Putamen (tissue), 1 donor: ENCODE measurements at regions not wholly inside any gene's neighbourhood (a gene's known extent, or its start where the extent isn't known, plus 50 kb on each side); places are given as distances from the start of the nearest gene placed in this dataset.

Experiments used
- DNase-seq: peaks from one replicate; pipeline ENCODE4 v3.0.0-alpha.2; 2016; ENCODE audit warnings: low spot score

DNA sequence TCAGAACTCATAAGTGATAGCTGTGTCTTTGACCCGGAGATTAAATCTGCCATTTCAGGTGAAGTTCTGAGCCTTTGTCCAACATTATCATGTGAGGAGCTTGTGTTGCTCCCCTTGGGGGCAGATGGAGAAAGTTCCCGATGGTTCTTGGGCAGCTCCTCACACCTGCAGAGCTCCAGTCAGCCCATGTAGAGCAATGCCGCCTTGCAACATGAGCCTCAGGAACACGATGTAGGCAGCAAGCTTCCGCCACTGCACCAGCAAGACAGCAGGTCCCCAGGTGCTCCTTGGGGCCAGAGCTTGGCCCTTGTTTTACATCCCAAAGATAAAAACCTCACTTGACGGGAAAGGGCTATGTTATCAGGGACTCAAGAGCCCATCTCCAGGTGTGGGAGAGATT, 292.7 kb downstream of the IRX1 start:
- no peak for DNase-seq

DNA sequence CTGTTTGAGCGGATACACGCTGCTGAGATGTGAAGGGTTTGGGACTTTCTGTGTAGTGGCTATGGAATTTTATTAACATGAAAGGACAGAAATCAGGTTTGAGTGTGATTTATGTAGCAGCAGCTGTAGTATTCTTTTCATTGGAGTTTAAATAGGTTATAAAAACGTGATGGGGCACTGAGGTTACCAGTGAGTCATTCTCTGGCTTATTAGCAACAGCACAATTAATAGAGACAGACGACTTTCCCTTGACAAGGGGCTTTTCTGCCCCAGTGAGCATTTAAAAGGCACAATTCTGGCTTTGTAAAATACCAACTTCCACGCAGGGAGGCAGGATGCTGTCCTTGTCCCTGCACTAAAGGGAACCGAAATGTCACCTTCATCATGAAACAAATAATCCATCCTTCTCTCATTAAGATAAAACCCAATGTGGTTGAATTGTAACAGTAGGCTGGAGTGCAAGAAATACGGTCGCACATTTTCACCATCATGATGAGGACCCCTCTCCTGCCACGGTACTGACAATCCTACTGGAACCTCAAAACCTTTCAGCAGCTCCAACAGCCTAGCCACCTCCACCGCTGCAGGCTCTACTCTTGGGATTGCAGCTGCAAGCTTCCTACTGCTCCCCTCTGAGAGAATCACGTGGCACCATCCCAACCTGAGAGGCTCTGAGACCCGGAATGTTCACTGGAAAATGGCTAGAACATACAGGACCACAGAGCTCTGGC, 293.9 kb downstream of the IRX1 start:
- no peak for DNase-seq

- DNase-seq = no peak
Observed at GRCh38 chr5:3891113-3891512, 295.5 kb downstream of the IRX1 start.

GRCh38 chr5:3893527-3893926, 297.9 kb downstream of the IRX1 start:
- DNase-seq = no peak

DNA sequence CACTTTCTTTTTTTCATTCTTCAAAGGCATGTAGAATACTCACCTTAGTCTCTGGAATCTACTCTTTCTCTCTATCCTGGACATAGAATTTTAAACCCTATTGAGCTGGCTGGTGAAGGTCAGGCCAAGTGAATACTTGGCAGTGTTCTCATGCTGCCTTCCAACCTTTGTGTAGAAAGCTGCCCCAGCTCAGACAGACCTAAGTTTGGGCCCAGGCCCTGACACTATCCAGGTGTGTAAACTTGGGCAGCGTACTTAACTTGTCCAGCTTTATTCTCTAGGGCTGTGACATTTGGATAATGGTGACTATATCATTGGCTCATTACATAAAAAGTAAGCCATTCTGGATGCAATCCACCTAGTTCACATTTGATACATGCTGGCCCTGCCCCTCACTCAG, 298.3 kb downstream of the IRX1 start:
- no peak for DNase-seq

DNA sequence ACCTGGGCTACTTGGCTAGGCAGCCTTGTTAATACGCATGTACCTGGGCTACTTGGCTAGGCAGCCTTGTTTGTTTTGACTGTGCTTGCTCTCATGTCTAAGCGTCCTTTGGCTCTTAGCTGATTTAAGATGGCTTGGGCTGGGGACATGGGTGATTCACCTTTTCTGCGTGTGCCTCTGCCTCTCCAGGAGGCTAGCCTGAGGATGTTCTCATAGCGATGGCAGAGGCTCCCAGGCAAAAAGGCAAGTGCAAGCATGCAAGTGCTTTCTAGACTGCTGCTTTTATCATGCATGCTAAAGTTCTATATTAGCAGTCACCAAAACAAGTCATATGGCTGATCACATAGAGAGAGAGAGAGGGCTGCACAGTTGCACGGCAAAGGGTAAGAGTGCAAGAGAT, 300.5 kb downstream of the IRX1 start:
- no peak for DNase-seq

- no peak for DNase-seq
Observed at GRCh38 chr5:3899093-3899492, 303.5 kb downstream of the IRX1 start.

DNA sequence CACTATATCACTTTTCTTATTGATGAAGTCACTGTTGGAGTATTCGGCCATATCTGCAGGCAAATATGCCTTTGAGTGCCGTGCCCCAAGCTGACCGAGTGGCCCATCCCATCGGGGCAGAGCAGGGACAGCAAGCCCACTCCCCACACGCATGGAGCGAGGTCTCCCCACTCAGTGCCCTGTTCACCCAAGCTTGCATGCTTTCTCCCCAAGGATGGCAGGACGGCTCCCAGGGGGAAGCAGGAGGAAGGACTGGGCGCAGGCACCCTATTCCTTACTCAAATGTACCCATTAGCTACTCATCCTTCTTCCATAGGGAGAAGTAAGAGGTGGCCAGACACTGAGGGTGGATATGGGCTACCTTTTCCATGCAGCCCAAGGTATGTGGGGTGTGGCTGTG, 309.0 kb downstream of the IRX1 start:
- DNase-seq = no peak

- no peak for DNase-seq
Observed at GRCh38 chr5:3905031-3905430, 309.4 kb downstream of the IRX1 start.

DNA sequence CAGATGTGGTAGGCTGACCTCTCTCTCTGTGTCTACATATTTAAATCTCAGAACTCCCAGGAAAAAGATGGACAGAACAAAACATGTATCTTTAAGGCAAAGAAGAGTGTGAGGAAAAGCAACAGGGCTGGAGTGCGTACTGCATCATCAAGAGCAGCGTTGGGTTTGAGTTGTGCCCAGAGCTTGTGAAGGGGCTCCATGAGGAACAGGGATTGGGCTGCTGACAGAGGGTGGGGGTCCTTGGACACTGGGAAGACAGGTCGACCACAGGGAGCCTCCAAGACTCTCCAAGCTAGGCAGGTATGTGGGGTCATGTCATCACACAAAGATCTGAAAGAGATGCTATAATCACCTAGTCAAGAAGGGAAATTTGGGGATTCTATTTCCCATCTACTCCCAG, 309.9 kb downstream of the IRX1 start:
- DNase-seq = no peak

- no peak for DNase-seq
Observed at GRCh38 chr5:3911111-3911510, 315.5 kb downstream of the IRX1 start.

DNA sequence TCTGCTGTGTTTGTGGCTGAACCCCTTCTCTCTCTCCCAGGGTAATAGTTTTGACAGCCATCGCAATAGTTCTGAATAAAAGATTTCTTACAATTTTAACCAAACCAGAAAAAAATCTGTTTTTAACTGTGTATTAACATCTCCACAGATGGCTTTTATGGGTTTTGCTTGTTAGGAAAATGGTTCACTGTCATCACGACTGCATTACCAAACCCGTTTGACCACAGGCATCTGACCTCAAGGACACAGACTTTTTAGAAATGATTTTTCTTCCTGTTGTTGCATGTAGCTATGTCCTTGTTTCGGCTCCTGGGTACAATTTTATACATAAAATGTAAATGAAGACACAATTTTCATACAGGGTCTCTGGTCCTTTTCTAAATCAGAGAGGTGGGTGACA, 316.1 kb downstream of the IRX1 start:
- DNase-seq = no peak

DNA sequence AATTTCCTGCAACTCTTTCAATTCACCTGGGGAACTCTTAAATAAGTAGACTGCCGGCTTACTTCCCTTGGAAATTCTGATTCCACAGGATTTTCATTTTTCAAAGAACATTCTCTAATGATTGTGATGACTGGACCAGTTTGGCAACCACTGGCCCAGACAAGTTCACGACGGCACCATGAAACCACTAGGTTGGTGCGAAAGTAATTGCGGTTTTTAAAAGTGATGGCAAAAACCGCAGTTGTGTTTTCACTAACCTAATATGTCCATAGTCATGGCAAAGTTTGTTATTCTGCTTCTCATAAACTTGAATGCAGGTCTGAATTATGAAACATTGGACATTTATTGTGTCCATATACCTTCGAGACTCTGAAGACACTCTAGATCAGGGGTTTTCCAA, 317.2 kb downstream of the IRX1 start:
- no peak for DNase-seq

DNA sequence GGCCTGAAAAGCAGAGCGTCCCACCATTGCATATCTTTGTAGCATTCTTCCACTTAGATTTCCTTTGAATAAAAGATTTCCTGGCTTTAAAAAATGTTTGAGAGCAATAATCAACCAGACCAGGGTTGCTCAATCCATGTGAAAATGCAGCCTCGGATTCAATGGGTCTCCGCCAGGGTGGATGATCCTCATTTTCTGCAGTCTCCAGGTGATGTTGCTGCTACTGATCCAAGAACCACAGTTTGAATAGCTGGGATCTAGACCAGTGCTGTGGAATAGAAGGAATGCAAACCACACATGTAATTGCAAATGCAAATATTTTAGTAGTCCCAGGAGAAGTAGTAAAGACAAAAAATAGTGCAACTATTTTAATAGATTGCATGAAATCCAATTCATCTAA, 317.6 kb downstream of the IRX1 start:
- no peak for DNase-seq

DNA sequence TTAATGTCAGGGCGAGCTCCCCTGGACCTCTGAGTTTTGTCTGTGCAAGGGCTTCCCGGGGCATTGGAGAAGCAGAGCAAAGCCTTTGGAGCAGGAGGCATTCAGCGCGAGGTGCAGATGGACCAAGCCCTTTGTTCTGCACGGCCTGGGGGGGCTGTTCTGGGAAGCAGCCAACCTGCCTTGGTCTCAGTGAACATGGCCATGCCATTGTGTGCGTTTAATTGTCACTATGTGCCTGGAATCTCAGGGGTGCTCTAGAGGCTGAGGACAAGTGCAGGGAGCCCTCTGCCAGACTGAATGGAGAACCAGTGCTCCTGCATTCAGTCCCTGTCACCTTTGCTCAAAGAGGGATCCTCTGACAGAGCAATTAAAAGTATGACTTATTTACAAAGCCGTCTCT, 329.4 kb downstream of the IRX1 start:
- no peak for DNase-seq

DNA sequence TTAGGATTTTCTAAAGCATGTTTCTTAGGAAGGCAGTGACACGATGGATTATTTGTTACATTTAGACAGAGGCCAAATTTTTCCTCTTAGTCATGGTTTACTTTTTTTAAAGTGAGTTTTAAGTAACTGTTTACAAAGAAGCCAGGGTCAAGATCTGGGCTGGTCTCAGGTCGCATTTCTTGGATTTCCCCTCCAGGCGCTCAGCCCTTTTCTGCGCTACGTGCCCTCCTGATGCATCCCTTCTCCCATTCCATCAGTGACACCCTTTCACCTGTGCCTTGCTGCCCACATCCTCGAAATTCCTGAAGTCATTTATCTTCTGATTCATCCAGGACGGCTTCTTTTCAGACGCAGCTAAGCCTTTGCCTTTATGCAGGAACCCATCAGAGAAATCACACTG, 330.3 kb downstream of the IRX1 start:
- DNase-seq = no peak

DNA sequence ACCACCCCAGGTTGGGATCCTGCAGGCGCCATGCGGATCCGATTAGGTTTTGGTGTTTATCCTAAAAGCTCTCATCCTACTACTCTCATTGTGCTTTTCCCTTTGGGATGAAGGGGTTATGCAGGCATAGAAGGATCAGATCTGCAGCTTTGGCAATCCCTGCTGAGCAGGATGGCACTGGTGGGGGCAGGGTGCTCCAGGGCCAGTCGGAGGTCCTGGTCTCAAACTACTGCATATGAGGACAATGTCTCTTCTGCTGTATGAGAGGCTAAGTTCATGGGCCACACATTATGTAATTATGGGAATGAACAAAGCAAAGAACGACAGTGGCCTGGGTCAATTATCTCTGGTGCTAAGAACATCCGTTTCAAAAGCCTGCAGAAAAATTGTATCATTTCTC, 334.2 kb downstream of the IRX1 start:
- DNase-seq = no peak

GRCh38 chr5:3931976-3932375, 336.3 kb downstream of the IRX1 start:
- DNase-seq = no peak

GRCh38 chr5:3933536-3933935, 337.9 kb downstream of the IRX1 start:
- DNase-seq = no peak

DNA sequence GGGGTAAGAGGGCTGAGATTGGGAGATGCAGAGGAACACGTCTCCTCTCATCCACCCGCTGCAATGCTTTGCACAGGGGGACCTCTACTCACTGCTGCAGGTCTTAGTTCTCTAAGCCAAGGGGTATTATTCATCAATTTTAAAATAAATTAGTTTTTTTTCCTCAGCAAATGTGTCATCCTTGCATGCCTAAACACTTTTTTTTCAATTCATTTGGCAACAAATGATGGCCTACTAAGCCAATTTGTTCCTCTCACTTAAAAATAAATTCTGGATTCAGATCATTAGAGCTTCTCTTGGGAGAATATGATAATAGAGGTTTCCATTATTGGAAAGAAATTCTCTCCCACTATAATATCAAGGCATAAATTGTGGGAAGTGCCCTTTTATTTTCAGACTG, 338.3 kb downstream of the IRX1 start:
- no peak for DNase-seq

GRCh38 chr5:3943859-3944258, 348.2 kb downstream of the IRX1 start:
- DNase-seq = no peak

DNA sequence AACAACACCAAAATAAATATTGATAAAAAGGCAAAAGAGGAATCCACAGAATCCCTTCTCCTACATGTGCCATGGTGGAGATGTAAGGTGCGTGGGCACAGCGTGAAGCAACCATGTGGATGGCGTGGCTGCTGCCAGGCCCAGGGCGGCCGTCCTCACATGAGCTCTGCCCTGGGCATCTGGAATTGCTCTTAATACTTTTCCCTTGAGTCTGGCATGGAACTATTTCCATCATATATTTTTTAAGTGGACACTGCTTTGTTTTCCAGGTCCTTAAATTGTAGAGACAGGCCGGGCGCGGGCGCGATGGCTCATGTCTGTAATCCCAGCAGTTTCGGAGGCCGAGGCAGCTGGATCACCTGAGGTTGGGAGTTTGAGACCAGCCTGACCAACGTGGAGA, 349.3 kb downstream of the IRX1 start:
- no peak for DNase-seq

- DNase-seq = no peak
Observed at GRCh38 chr5:3948838-3949237, 353.2 kb downstream of the IRX1 start.

GRCh38 chr5:3954199-3954598, 358.6 kb downstream of the IRX1 start:
- DNase-seq = no peak

GRCh38 chr5:3954633-3955032, 359.0 kb downstream of the IRX1 start:
- no peak for DNase-seq
